KMS-11 (cell line): ENCODE measurements at regions not wholly inside any gene's neighbourhood (a gene's known extent, or its start where the extent isn't known, plus 50 kb on each side); places are given as distances from the start of the nearest gene placed in this dataset.

Source experiments
- H2AFZ ChIP-seq: fragments of 200-600 bp; sonication (generic); 2 replicates; pipeline ENCODE4 v1.6.1; 2016; ENCODE audit warnings: antibody characterized with exemption, mixed run types, low read depth
- H3K27ac ChIP-seq: fragments of 200-600 bp; sonication (generic); 2 replicates; pipeline ENCODE4 v1.6.1; 2016; ENCODE audit warnings: mild to moderate bottlenecking, mixed run types
- H3K27me3 ChIP-seq: fragments of 200-600 bp; sonication (generic); 2 replicates; pipeline ENCODE4 v1.6.1; 2017; ENCODE audit warnings: mild to moderate bottlenecking, low read depth, mixed run types, moderate library complexity; ENCODE audit not compliant: insufficient read depth
- H3K36me3 ChIP-seq: fragments of 200-600 bp; sonication (generic); 2 replicates; pipeline ENCODE4 v1.6.1; 2017; ENCODE audit warnings: mild to moderate bottlenecking, mixed run types; ENCODE audit not compliant: insufficient read depth
- H3K4me1 ChIP-seq: fragments of 200-600 bp; sonication (generic); 2 replicates; pipeline ENCODE4 v1.6.1; 2016; ENCODE audit warnings: mild to moderate bottlenecking, low read depth, mixed run types; ENCODE audit not compliant: poor library complexity, severe bottlenecking
- H3K4me2 ChIP-seq: fragments of 200-600 bp; sonication (generic); 2 replicates; pipeline ENCODE4 v1.7.0; 2016; ENCODE audit warnings: mild to moderate bottlenecking, mixed run types
- H3K4me3 ChIP-seq: fragments of 200-600 bp; sonication (generic); IDR thresholded peaks from 2 replicates; pipeline ENCODE4 v1.6.1; 2017; ENCODE audit warnings: low read depth, low read length, mixed read lengths; ENCODE audit not compliant: insufficient read depth
- H3K79me2 ChIP-seq: fragments of 200-600 bp; sonication (generic); 2 replicates; pipeline ENCODE4 v1.6.1; 2016; ENCODE audit warnings: low read depth, mixed run types; ENCODE audit not compliant: insufficient read depth
- H3K9ac ChIP-seq: fragments of 200-600 bp; sonication (generic); 2 replicates; pipeline ENCODE4 v1.6.1; 2016; ENCODE audit warnings: mild to moderate bottlenecking, mixed run types
- H4K20me1 ChIP-seq: fragments of 200-600 bp; sonication (generic); 2 replicates; pipeline ENCODE4 v1.6.1; 2016; ENCODE audit warnings: mild to moderate bottlenecking, mixed run types; ENCODE audit not compliant: insufficient read depth
- TF ChIP-seq, protein P1 (sequence below): fragments of 200-600 bp; sonication (generic); conservative IDR thresholded peaks from 2 replicates; pipeline ENCODE4 v1.6.1; 2017; ENCODE audit warnings: low read depth, mild to moderate bottlenecking, antibody characterized with exemption, low read length, moderate library complexity, mixed read lengths

DNA sequence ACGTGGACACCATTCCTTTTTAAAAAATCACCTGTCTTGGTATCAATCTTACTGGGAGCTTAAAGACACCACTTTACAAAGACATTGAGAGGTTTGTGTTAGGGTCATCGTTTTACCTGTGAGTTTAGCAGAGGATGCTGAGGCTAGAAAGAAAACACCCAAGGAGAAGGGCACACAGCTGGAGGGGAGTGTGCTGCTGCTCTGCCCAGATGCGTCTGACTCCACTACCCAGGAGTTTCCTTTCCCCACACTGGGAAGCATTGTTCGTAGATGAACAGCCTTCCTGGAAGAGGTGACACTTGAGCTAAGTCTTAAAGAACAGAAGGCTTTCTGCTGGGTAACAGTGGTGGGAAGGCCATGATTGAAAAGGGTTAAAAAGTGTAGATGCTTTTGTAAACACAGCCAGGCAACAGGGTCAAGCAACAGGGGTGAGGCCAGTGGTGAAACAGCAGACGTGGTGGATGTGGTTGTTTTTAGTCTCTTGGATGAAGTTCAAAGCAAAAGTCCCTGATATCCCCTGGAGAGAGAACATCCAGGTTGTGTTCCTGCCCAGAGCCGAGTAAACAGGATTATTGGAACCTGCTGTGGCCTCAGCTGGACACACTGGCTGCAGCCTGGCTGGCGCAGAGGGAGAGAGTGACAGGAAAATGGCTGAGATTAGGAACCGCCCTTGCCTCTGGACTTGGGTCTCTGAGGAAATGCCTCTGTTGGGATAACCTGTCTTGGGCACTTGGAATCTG is 198.6 kb upstream of the JUN start:
- Histone ChIP-seq H2AFZ (no peak overlapping the region), H3K79me2 (no peaks in the 10 kb centered on the region), H3K27me3 (no peaks in the 10 kb centered on the region), H3K9ac (no peak overlapping the region), H3K4me2 (no peak overlapping the region), H3K4me3 (no peak overlapping the region), H4K20me1 (no peaks in the 10 kb centered on the region), H3K4me1 (peaks cover 20% of the 10 kb centered on the region), H3K27ac (no peak overlapping the region), H3K36me3 (no peaks in the 10 kb centered on the region)
- TF ChIP-seq, protein P1, sequence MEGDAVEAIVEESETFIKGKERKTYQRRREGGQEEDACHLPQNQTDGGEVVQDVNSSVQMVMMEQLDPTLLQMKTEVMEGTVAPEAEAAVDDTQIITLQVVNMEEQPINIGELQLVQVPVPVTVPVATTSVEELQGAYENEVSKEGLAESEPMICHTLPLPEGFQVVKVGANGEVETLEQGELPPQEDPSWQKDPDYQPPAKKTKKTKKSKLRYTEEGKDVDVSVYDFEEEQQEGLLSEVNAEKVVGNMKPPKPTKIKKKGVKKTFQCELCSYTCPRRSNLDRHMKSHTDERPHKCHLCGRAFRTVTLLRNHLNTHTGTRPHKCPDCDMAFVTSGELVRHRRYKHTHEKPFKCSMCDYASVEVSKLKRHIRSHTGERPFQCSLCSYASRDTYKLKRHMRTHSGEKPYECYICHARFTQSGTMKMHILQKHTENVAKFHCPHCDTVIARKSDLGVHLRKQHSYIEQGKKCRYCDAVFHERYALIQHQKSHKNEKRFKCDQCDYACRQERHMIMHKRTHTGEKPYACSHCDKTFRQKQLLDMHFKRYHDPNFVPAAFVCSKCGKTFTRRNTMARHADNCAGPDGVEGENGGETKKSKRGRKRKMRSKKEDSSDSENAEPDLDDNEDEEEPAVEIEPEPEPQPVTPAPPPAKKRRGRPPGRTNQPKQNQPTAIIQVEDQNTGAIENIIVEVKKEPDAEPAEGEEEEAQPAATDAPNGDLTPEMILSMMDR: no peak

DNA sequence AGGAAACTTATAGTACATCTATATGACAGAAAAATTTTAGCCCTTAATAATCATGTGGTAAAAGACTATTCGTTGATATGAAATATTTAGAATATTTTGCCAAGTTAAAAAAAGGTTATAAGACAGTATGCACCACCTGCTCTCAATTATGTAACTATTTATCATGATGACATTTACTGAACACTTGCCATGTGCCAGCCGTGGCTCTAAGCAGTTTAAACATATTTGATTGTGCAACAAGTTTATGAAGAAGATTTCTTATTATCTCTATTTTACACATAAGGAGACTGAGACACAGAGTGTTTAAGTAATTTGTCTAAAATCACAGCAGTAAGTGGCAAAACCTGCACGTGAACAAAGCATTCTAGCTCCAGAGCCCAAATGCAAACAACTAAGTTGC is 199.3 kb upstream of the JUN start:
- H3K9ac ChIP-seq: no peak overlapping the region
- no peaks in the 10 kb centered on the region for H4K20me1 ChIP-seq
- no peaks in the 10 kb centered on the region for H3K27me3 ChIP-seq
- no peak overlapping the region for H2AFZ ChIP-seq
- no peaks in the 10 kb centered on the region for H3K79me2 ChIP-seq
- no peak overlapping the region for H3K4me3 ChIP-seq
- H3K36me3 ChIP-seq: no peaks in the 10 kb centered on the region
- H3K4me2 ChIP-seq: no peak overlapping the region
- TF ChIP-seq, protein P1: no peak
- no peak overlapping the region for H3K27ac ChIP-seq
- H3K4me1 ChIP-seq: peaks cover 16% of the 10 kb centered on the region

DNA sequence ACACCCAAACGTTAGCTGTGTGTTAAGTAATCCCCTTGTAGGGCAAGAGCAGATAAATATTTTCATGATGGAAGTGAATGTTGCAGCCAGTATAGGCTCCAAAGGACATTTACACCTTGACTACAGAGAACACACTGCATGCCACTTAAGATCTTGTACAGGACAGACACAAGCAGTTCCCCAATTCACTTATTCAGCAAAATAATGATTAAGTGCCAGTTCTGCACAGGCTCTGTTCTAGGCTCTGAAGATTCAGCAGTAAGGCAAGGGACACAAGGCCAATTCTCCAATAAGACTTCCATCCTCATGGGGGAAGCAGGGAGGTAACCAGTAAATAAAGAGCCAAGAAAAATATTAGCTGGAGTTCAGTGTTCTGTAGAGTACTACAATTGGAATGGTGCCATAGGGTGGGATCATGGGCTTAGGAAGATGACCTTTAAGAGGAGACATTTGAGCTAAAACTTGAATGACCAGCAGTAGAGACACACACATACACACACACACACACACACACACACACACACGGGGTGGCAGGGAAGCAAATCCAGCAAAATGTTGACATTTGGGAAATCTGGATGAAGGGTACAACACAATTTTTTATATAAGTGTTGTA is 199.9 kb upstream of the JUN start:
- TF ChIP-seq, protein P1: no peak
- Histone ChIP-seq H3K79me2 (no peaks in the 10 kb centered on the region), H3K36me3 (no peaks in the 10 kb centered on the region), H3K4me1 (peaks cover 11% of the 10 kb centered on the region), H4K20me1 (no peaks in the 10 kb centered on the region), H3K27ac (no peak overlapping the region), H3K4me2 (no peak overlapping the region), H3K4me3 (no peak overlapping the region), H3K9ac (no peak overlapping the region), H3K27me3 (no peaks in the 10 kb centered on the region), H2AFZ (no peak overlapping the region)

DNA sequence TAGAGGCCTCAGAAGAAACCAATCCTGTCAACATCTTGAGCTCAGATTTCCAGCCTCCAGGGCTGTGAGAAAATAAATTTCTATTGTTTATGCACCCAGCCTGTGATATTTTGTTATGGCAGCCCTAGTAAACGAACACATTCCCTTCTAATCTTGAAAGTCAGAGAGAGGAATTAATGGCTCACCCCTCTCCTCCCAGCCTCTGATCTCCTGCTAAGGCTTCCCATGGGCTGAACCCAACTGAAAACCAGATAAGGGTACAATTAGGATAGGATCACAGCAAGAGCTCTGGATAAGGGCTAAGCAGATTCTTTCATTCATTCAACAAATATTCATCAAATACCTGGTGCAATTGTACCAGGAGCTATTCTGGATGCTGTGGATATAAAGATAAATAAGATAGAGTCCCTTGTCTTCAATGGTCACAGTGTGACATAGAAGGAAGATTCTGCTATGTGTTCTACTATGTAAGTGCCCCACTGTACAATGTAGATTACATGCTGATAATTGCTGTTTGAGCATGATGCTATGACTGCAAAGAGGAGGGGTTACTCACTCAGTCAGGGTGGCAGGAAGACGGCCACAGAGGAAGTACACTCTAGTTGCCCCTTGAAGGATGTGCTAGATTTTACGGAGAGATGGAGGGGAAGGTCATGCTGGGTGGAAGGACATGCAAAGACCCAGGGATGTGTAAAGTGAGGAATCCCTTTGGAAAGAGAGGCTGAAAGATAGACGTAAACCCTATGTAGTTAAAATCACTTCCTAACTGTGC is 203.3 kb upstream of the JUN start:
- no peak overlapping the region for H2AFZ ChIP-seq
- no peaks in the 10 kb centered on the region for H3K4me1 ChIP-seq
- H3K4me2 ChIP-seq: no peak overlapping the region
- H3K36me3 ChIP-seq: no peaks in the 10 kb centered on the region
- H4K20me1 ChIP-seq: no peaks in the 10 kb centered on the region
- H3K79me2 ChIP-seq: no peaks in the 10 kb centered on the region
- no peaks in the 10 kb centered on the region for H3K27me3 ChIP-seq
- no peak overlapping the region for H3K9ac ChIP-seq
- no peak overlapping the region for H3K4me3 ChIP-seq
- H3K27ac ChIP-seq: no peak overlapping the region
- TF ChIP-seq, protein P1: no peak
